Smooth muscle cell (in vitro differentiated cells): ENCODE measurements at regions not wholly inside any gene's neighbourhood (a gene's known extent, or its start where the extent isn't known, plus 50 kb on each side); places are given as distances from the start of the nearest gene placed in this dataset.

ENCODE experiments used
- DNase-seq: peaks from one replicate; lab custom pipeline; 2025; ENCODE audit not compliant: unreplicated experiment; lab: John Stamatoyannopoulos, UW
- H2AFZ ChIP-seq: fragments of 200-600 bp; sonication (generic); 2 replicates; pipeline ENCODE4 v1.6.0; 2016; ENCODE audit warnings: antibody characterized with exemption, low read depth, mild to moderate bottlenecking
- H3F3A ChIP-seq: fragments of 200-600 bp; sonication (generic); 2 replicates; pipeline ENCODE4 v1.6.0; 2017; ENCODE audit warnings: antibody characterized with exemption, low read depth
- H3K27ac ChIP-seq: fragments of 200-600 bp; sonication (generic); 2 replicates; pipeline ENCODE4 v1.5.1; 2016; ENCODE audit warnings: low read depth, mild to moderate bottlenecking
- H3K27me3 ChIP-seq: fragments of 200-600 bp; sonication (generic); 2 replicates; pipeline ENCODE4 v1.6.1; 2016; ENCODE audit warnings: low read depth, mild to moderate bottlenecking
- H3K36me3 ChIP-seq: fragments of 200-600 bp; sonication (generic); 2 replicates; pipeline ENCODE4 v1.5.1; 2016; ENCODE audit warnings: low read depth
- H3K4me1 ChIP-seq: fragments of 200-600 bp; sonication (generic); 2 replicates; pipeline ENCODE4 v1.5.1; 2016; ENCODE audit warnings: low read depth
- H3K4me2 ChIP-seq: fragments of 200-600 bp; sonication (generic); 2 replicates; pipeline ENCODE4 v1.6.0; 2016; ENCODE audit warnings: mild to moderate bottlenecking
- H3K4me3 ChIP-seq: fragments of 200-600 bp; sonication (generic); 2 replicates; pipeline ENCODE4 v1.5.1; 2016; ENCODE audit warnings: mild to moderate bottlenecking
- H3K79me2 ChIP-seq: fragments of 200-600 bp; sonication (generic); 2 replicates; pipeline ENCODE4 v1.6.0; 2016; ENCODE audit warnings: low read depth, mild to moderate bottlenecking
- H3K9ac ChIP-seq: fragments of 200-600 bp; sonication (generic); 2 replicates; pipeline ENCODE4 v1.6.0; 2016; ENCODE audit warnings: low read depth
- H3K9me3 ChIP-seq: fragments of 200-600 bp; sonication (generic); replicated peaks from 2 replicates; pipeline ENCODE4 v1.5.1; 2016; ENCODE audit warnings: low read depth
- H4K20me1 ChIP-seq: fragments of 200-600 bp; sonication (generic); 2 replicates; pipeline ENCODE4 v1.6.0; 2016; ENCODE audit warnings: low read depth
- WGBS: methylation state at CpG from one replicate; pipeline ENCODE4 v1.1.7; 2016; ENCODE audit warnings: low lambda C conversion rate; 5-methylcytosine and 5-hydroxymethylcytosine counted together
- TF ChIP-seq, protein P1 (sequence below): fragments of 200-600 bp; sonication (generic); IDR thresholded peaks from 2 replicates; pipeline ENCODE4 v1.5.1; 2017; ENCODE audit warnings: borderline replicate concordance, mild to moderate bottlenecking, antibody characterized with exemption; ENCODE audit not compliant: insufficient read depth, poor library complexity, severe bottlenecking

DNA sequence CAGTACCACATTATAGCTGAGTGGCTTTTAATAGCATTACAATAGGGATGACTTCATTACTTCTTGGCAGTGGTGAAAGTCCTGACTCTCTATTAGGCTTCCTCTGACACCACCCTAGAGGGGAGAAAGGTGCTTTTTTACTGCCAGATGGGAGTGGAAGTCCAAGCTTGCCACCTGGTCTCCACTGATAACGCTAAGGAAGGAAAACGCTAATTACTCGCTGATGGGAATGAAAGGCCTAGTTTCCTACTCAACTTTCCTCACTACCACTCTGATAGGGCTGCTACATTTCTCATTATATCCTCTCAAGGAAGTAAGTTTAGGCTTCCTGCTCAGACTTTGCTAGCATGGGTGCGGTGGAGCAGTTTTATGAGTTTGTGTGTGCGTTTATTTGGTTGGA, 62.3 kb upstream of the PAGE3 start:
- TF ChIP-seq, protein P1, sequence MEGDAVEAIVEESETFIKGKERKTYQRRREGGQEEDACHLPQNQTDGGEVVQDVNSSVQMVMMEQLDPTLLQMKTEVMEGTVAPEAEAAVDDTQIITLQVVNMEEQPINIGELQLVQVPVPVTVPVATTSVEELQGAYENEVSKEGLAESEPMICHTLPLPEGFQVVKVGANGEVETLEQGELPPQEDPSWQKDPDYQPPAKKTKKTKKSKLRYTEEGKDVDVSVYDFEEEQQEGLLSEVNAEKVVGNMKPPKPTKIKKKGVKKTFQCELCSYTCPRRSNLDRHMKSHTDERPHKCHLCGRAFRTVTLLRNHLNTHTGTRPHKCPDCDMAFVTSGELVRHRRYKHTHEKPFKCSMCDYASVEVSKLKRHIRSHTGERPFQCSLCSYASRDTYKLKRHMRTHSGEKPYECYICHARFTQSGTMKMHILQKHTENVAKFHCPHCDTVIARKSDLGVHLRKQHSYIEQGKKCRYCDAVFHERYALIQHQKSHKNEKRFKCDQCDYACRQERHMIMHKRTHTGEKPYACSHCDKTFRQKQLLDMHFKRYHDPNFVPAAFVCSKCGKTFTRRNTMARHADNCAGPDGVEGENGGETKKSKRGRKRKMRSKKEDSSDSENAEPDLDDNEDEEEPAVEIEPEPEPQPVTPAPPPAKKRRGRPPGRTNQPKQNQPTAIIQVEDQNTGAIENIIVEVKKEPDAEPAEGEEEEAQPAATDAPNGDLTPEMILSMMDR, result no peak
- 89% methylated on average over 5 of the region's 5 CpGs for WGBS

GRCh38 chrX:55335296-55335695, 70.6 kb upstream of the PAGE3 start:
- Histone ChIP-seq H2AFZ (no peak overlapping the region), H3F3A (no peaks in the 10 kb centered on the region), H3K9me3 (no peaks in the 10 kb centered on the region), H3K4me2 (no peak overlapping the region), H3K36me3 (no peaks in the 10 kb centered on the region), H3K4me1 (no peaks in the 10 kb centered on the region), H3K4me3 (no peak overlapping the region), H3K79me2 (no peaks in the 10 kb centered on the region), H3K9ac (no peak overlapping the region), H3K27ac (no peak overlapping the region), H3K27me3 (no peaks in the 10 kb centered on the region), H4K20me1 (no peaks in the 10 kb centered on the region)
- DNase-seq, result no peak
- TF ChIP-seq, protein P1, result no peak
- 23% methylated on average over 1 of the region's 1 CpG for WGBS

More for the DNA sequence above, 62.3 kb upstream of the PAGE3 start:
- no peaks in the 10 kb centered on the region for H3K27me3 ChIP-seq
- no peak overlapping the region for H3K9ac ChIP-seq
- H3K79me2 ChIP-seq, result no peaks in the 10 kb centered on the region
- no peaks in the 10 kb centered on the region for H3K36me3 ChIP-seq
- no peak overlapping the region for H2AFZ ChIP-seq
- H3K4me1 ChIP-seq, result no peaks in the 10 kb centered on the region
- peaks cover 6% of the 10 kb centered on the region for H3K9me3 ChIP-seq
- H3K4me2 ChIP-seq, result no peak overlapping the region
- no peaks in the 10 kb centered on the region for H3F3A ChIP-seq
- H4K20me1 ChIP-seq, result no peaks in the 10 kb centered on the region
- no peak overlapping the region for H3K4me3 ChIP-seq
- H3K27ac ChIP-seq, result no peak overlapping the region
- DNase-seq, result no peak

GRCh38 chrX:55336176-55336575, 71.5 kb upstream of the PAGE3 start:
- no peak overlapping the region for H3K4me3 ChIP-seq
- no peak overlapping the region for H3K9ac ChIP-seq
- H3F3A ChIP-seq, result no peaks in the 10 kb centered on the region
- TF ChIP-seq, protein P1, result no peak
- H3K79me2 ChIP-seq, result no peaks in the 10 kb centered on the region
- no peaks in the 10 kb centered on the region for H3K9me3 ChIP-seq
- no peak overlapping the region for H2AFZ ChIP-seq
- DNase-seq, result no peak
- H3K27ac ChIP-seq, result no peak overlapping the region
- no peaks in the 10 kb centered on the region for H3K36me3 ChIP-seq
- no peak overlapping the region for H3K4me2 ChIP-seq
- H4K20me1 ChIP-seq, result no peaks in the 10 kb centered on the region
- H3K27me3 ChIP-seq, result no peaks in the 10 kb centered on the region
- no peaks in the 10 kb centered on the region for H3K4me1 ChIP-seq

GRCh38 chrX:55340896-55341433, 76.2 kb upstream of the PAGE3 start:
- no peaks in the 10 kb centered on the region for H3K79me2 ChIP-seq
- no peak overlapping the region for H3K9ac ChIP-seq
- no peak overlapping the region for H2AFZ ChIP-seq
- WGBS, result 84% methylated on average over 4 of the region's 4 CpGs
- H3K9me3 ChIP-seq, result no peaks in the 10 kb centered on the region
- H3K4me2 ChIP-seq, result no peak overlapping the region
- no peaks in the 10 kb centered on the region for H3K36me3 ChIP-seq
- no peaks in the 10 kb centered on the region for H3K4me1 ChIP-seq
- DNase-seq, result no peak
- H3K27me3 ChIP-seq, result no peaks in the 10 kb centered on the region
- TF ChIP-seq, protein P1, result no peak
- H3F3A ChIP-seq, result no peaks in the 10 kb centered on the region
- H3K27ac ChIP-seq, result no peak overlapping the region
- no peaks in the 10 kb centered on the region for H4K20me1 ChIP-seq
- no peak overlapping the region for H3K4me3 ChIP-seq
